H1 (cell line): ENCODE measurements at regions not wholly inside any gene's neighbourhood (a gene's known extent, or its start where the extent isn't known, plus 50 kb on each side); places are given as distances from the start of the nearest gene placed in this dataset.

Experiments
- FOSL1 ChIP-seq: IDR thresholded peaks from 2 replicates; pipeline ENCODE4 v1.6.1; 2011; ENCODE audit warnings: mild to moderate bottlenecking, low read depth, low read length, moderate library complexity; ENCODE audit not compliant: insufficient read depth
- GTF2F1 ChIP-seq: IDR thresholded peaks from 2 replicates; pipeline ENCODE4 v1.6.1; 2012; ENCODE audit warnings: low read depth, low read length, improper control_type of control experiment, borderline replicate concordance
- TBP ChIP-seq: IDR thresholded peaks from 2 replicates; pipeline ENCODE4 v1.6.1; 2011; ENCODE audit warnings: low read depth, low read length, improper control_type of control experiment
- YY1 ChIP-seq: IDR thresholded peaks from 2 replicates; pipeline ENCODE4 v1.6.1; 2011; ENCODE audit warnings: low read depth, mild to moderate bottlenecking, low read length
- TF ChIP-seq, protein P1 (sequence below), 3 experiments: IDR thresholded peaks; 1 replicate in 2 of 3; 2 replicates in 1 of 3; pipeline versions ENCODE4 v1.5.1 to v1.6.1; 2011; ENCODE audit warnings: low read length in 3 of 3, mild to moderate bottlenecking in 3 of 3, inconsistent platforms in 2 of 3, low read depth in 1 of 3, moderate library complexity in 1 of 3; ENCODE audit not compliant: insufficient read depth in 1 of 3; ENCODE audit errors: control extremely low read depth in 1 of 3

DNA sequence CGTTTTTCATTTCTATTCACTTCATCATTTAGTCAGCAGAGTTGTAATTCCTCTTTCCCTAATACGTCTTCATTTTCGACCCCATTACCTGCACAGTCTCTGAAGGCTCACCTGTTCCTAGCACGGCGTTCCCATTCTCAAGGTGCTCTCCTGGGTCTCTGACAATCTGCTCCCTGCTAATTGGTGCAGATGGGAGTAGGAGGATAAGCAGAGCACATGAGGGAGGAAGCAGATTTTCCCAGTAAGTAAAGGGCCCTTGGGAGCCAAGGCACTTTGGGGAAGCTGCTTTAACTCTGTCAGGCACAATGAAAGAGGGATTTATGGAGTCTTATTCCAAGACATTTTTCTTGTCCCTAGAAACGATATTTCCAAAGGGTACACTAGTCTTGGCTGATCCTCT is 466.4 kb downstream of the STIM2 start:
- TF ChIP-seq GTF2F1 (no peak), TBP (no peak), YY1 (no peak), FOSL1 (no peak)
- TF ChIP-seq, protein P1, sequence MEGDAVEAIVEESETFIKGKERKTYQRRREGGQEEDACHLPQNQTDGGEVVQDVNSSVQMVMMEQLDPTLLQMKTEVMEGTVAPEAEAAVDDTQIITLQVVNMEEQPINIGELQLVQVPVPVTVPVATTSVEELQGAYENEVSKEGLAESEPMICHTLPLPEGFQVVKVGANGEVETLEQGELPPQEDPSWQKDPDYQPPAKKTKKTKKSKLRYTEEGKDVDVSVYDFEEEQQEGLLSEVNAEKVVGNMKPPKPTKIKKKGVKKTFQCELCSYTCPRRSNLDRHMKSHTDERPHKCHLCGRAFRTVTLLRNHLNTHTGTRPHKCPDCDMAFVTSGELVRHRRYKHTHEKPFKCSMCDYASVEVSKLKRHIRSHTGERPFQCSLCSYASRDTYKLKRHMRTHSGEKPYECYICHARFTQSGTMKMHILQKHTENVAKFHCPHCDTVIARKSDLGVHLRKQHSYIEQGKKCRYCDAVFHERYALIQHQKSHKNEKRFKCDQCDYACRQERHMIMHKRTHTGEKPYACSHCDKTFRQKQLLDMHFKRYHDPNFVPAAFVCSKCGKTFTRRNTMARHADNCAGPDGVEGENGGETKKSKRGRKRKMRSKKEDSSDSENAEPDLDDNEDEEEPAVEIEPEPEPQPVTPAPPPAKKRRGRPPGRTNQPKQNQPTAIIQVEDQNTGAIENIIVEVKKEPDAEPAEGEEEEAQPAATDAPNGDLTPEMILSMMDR (IDR thresholded peaks at IDR 0.05; ENCODE audit: control extremely low read depth in 1 of 3, insufficient read depth in 1 of 3, low read depth in 1 of 3, low read length in 3 of 3): no peak
